ENCODE measurements at regions not wholly inside any gene's neighbourhood (a gene's known extent, or its start where the extent isn't known, plus 50 kb on each side); places are given as distances from the start of the nearest gene placed in this dataset.

- no peak for TF ChIP-seq MAX (IDR thresholded peaks at IDR 0.05; ENCODE audit: insufficient read depth, insufficient read length)
- TF ChIP-seq POLR2A (IDR thresholded peaks at IDR 0.05; ENCODE audit: low read depth, low read length), result no peak
These were observed 55.5 kb downstream of the MARCHF4 start for GRCh38 chr2:216316743-216317142.
